Mucosa of descending colon (tissue), 3 donors: ENCODE measurements at regions not wholly inside any gene's neighbourhood (a gene's known extent, or its start where the extent isn't known, plus 50 kb on each side); places are given as distances from the start of the nearest gene placed in this dataset.

Experiments used
- ATAC-seq: fragments of 200-7000 bp; cut with Tn5 transposase; one replicate; pipeline ENCODE4 v1.9.1; 2020; ENCODE audit warnings: mild to moderate bottlenecking, moderate library complexity
- DNase-seq, 3 donors: peaks; one replicate each; pipeline ENCODE4 v3.0.0-alpha.2; 2020
- H3K36me3 ChIP-seq: fragments of 200-600 bp; one replicate; pipeline ENCODE4 v1.8.0; 2021; ENCODE audit warnings: low read depth, mild to moderate bottlenecking
- H3K4me1 ChIP-seq: fragments of 200-600 bp; one replicate; pipeline ENCODE4 v1.8.0; 2021; ENCODE audit warnings: low read depth, mild to moderate bottlenecking
- H3K4me3 ChIP-seq: fragments of 200-600 bp; one replicate; pipeline ENCODE4 v1.8.0; 2021; ENCODE audit warnings: mild to moderate bottlenecking
- H3K9me3 ChIP-seq: fragments of 200-600 bp; one replicate; pipeline ENCODE4 v1.8.0; 2021; ENCODE audit warnings: mild to moderate bottlenecking
- intact Hi-C, 2 donors: fragments of 100-400 bp; cut with DNase I in 1 of 2; cut with micrococcal nuclease in 1 of 2; formaldehyde crosslinking; loops; one replicate each; pipeline versions ENCODE4 v1.11.0 to v1.11.1; 2022; cut with DNase I, micrococcal nuclease
- TF ChIP-seq, protein P1 (sequence below): fragments of 200-600 bp; IDR thresholded peaks from one replicate; pipeline ENCODE4 v1.8.0; 2022; ENCODE audit warnings: antibody characterized with exemption, mild to moderate bottlenecking
- donor health status: DM: no; HTN: no; CAD: no; lungs with moderate emphysema.
- donor health status: DM: no; HTN: no; CAD: no.
- donor health status: DM: no; HTN: yes; CAD: no.

DNA sequence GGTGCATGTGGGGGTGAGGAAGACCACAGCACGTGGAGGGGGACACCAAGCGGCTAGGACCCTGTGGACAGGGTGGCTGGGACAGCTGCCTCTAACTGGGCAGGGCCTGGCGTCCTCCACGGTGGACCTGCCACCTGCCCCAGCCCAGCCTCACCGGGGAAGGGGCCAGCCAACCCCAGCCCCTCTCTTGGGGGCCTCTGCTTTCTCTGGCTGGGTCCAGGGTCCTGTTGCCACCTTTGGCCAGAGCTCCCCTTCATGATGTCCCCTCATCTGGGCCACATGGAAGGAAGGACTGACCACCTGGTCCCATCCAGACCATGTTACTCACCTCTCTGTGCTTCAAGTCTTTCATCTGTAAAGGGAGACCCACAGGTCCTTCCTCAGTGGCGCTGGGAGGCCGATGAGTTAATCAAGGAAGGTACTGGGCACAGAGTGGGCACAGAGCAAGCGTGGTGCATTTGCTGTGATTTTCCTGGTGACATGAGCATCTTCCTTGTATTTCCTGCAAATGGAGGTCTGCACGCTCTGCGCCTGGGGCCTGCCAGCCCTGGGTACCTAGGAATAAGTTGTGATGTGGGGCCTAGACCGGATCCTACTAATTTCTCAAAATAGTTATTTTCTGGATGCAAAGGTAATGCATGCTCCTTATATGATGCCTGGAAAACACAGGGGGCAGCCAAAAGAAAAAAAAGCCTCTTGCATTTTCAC is 538.4 kb downstream of the TBC1D22A start:
- TF ChIP-seq, protein P1, sequence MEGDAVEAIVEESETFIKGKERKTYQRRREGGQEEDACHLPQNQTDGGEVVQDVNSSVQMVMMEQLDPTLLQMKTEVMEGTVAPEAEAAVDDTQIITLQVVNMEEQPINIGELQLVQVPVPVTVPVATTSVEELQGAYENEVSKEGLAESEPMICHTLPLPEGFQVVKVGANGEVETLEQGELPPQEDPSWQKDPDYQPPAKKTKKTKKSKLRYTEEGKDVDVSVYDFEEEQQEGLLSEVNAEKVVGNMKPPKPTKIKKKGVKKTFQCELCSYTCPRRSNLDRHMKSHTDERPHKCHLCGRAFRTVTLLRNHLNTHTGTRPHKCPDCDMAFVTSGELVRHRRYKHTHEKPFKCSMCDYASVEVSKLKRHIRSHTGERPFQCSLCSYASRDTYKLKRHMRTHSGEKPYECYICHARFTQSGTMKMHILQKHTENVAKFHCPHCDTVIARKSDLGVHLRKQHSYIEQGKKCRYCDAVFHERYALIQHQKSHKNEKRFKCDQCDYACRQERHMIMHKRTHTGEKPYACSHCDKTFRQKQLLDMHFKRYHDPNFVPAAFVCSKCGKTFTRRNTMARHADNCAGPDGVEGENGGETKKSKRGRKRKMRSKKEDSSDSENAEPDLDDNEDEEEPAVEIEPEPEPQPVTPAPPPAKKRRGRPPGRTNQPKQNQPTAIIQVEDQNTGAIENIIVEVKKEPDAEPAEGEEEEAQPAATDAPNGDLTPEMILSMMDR = no peak
- no peak for DNase-seq
- no peak for ATAC-seq
- Histone ChIP-seq H3K36me3 (no peaks in the 10 kb centered on the region), H3K4me3 (no peak overlapping the region), H3K4me1 (no peaks in the 10 kb centered on the region), H3K9me3 (no peaks in the 10 kb centered on the region)
- intact Hi-C loops = no loop called here

DNA sequence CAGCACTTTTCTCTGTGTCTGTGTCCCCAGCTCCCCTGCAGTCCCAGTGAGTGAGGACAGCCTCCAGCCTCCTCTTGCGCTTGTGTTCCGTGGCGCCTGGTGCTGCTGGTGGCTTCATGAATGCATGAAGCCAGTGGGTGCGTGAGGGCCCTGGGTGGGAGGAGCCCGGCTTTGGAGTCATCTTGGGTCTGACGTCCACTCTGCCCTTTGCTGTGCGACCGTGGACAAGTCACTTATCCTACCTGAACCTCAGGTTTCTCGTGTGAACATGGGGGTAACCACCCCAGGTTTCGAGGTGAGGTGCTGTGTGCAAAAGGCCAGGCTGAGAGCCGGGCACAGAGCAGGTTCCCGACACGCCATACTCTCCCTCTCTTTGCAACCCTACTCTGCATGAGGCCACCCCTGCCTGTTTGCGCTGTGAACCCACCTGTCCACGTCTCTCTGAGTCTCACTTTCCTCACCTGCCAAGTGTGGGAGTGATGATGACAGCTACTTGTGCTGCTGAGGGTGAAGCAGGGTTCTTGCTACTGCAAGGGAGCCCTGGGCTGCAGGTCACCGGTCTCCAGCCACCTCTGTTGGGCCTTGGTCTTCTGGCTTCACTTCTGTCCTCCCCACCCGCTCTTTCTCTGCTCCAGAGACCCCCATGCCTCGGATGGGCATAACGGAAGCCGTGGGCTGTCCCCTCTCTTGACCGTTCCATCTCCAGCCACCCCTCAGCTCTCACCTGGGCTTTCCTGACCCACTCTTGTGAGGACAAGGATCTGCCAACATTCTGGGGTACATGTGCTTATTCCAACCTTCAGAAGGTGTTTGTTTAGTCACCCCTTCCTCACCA is 537.6 kb downstream of the TBC1D22A start:
- TF ChIP-seq, protein P1 = no peak
- ATAC-seq (no peak), DNase-seq (no peak)
- no peaks in the 10 kb centered on the region for H3K9me3 ChIP-seq
- no peaks in the 10 kb centered on the region for H3K36me3 ChIP-seq
- no peak overlapping the region for H3K4me3 ChIP-seq
- H3K4me1 ChIP-seq = no peaks in the 10 kb centered on the region
- intact Hi-C loops = no loop called here

DNA sequence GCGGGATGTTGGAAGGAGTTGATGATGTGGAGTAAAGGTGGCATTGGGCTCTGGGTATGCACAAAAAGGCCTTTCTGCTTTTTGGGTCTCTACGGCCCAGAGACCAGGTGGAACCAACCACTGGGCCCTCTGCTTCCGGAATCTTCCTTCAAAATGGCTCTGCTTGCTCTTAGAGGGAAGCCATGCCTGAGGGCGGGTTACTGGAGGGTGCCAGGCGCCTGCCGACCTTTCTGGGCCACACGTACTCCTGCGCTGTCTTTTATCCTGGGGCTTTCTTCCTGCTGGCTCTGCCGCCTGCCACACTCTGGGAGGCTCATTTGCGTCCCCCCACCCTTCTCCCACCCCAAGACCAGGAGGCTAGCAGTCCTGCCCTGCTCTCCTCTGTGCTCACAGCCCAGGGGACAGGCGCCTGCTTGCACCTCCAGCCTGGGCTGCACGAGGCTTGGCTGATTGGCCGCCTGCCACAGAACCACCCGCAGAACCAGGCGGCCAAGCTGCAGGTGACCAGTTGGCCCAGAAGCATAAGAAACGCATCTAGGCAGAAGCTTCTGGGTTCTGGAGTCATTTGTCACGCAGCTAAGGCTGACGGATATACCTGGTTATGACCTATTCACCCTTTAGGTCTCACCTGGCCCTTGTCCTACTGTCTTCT is 536.9 kb downstream of the TBC1D22A start:
- Histone ChIP-seq H3K9me3 (no peaks in the 10 kb centered on the region), H3K4me3 (no peak overlapping the region), H3K36me3 (no peaks in the 10 kb centered on the region), H3K4me1 (no peaks in the 10 kb centered on the region)
- no peak for ATAC-seq
- intact Hi-C loops = no loop called here
- TF ChIP-seq, protein P1 = no peak
- no peak for DNase-seq

DNA sequence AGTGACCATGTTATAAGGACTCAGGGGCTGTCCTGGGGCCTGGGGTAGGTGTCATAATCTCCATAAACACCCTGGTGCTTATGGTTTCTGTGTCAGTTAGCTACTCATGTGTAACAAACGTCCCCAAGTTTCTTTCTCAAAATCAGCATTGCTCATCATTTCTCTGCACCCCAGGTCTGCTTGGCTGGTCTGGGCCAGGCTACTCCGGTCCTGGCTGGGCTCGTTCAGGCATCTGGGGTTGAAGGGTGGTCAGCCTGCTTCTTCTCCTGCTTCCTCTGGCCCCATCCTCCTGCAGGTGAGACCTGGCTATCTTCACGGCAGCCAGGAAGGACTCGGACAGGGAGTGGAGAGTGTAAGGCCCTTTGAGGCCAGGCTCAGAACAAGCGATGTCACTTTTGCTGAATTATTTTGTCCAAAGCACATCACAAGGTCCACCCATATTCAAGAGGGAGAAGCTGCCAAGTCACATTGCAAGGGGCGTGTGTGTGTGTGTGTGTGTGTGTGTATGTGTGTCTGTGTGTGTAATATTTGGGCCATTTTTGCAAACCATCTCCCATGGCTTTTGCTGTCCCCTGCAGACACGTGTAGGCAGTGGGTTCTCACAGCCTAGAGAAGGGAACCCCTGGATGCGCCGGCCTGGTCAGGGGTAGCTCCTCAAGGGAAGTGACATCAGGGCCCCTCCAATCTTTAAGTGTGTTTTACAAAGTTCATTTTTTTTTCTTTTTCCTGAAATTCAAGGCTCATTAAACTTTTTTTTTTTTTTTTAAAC is 535.8 kb downstream of the TBC1D22A start:
- no peaks in the 10 kb centered on the region for H3K9me3 ChIP-seq
- no peaks in the 10 kb centered on the region for H3K4me1 ChIP-seq
- DNase-seq = no peak
- no peak for ATAC-seq
- no peak overlapping the region for H3K4me3 ChIP-seq
- TF ChIP-seq, protein P1 = no peak
- H3K36me3 ChIP-seq = no peaks in the 10 kb centered on the region
- intact Hi-C loops = no loop called here

DNA sequence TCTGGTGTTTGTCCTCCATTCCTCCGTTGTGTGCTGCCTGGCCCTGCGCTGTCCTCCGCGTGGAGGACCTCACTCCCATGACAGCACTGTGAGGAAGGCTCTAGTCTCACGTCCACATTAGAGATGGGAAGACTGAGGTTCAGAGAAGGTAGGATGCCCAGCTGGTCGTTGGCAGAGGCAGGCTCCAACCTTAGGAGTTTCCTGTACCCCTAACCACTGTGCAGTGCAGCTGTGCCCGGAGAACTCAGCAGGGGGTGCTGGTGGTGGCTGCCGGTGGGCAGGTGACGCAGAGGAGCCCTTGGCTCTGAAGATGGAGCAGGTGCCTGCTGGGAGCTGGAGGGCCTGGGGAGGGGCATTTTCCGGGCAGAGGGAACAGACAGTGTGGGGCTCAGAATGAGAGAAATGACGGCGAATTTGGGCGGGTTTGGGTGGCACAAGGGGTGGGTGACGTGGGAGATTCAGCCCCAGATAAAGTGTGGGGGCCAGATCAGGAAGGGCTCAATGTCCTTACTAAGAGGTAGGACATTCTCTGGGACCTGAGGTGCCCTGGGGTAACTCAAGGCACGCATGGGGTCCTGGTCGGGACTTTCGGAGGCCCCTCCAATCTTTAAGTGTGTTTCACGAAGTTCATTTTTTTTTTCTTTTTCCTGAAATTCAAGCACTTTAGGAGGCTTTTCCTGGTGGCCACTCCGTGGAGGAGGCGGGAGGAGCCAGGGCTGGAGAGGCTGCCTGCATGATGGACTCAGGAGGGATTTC is 535.0 kb downstream of the TBC1D22A start:
- intact Hi-C loops = no loop called here
- no peak for DNase-seq

More for the DNA sequence above, 535.0 kb downstream of the TBC1D22A start:
- Histone ChIP-seq H3K9me3 (no peaks in the 10 kb centered on the region), H3K36me3 (no peaks in the 10 kb centered on the region), H3K4me1 (no peaks in the 10 kb centered on the region), H3K4me3 (no peak overlapping the region)
- no peak for ATAC-seq
- TF ChIP-seq, protein P1 = no peak
